ENCODE measurements at regions not wholly inside any gene's neighbourhood (a gene's known extent, or its start where the extent isn't known, plus 50 kb on each side); places are given as distances from the start of the nearest gene placed in this dataset.

DNA sequence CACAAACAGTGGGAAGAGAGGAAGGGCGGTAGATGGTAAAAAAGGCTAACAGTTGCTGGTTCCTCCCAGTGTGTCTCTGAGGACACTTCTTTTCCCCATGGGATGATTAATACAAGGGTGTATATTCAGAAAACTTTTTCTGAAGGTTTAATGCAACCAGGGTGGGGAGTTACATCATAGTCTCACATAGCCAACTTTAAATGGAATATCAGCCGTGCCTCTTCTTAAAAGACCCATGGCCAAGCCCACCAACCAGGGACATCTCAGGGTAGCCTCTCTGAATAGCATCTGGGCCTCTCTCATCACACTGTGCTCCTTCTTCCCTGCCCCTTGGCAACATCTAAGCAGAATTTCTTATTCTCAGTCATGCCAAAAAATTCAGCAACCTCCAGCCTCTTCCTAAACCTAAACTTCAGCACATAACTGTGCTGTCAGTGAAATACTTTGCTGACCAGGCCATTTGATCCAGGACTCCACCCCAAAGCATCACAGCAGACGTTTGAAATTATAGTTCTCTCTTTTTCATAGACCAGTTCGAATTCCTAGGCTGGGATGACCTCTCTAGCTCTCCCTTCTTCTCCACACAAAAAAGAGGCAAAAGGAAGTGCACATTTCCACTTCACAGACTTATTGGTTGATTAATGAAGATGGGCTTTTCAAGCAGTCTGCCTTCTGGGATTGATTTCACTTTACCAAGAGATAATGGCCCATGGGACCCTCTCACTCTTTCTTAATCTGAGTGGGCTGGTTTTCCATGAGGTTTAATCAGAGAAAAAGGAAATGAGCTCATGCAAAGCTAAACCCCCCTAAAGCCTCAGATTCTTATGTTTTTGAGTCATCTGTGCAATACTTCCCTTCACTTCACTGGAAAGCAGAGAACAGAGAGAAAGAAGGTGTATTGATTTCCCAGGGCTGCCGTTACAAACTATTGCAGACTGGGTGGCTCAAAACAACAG lies 85.1 kb upstream of the RAI14 start:
- TF ChIP-seq, protein P1, sequence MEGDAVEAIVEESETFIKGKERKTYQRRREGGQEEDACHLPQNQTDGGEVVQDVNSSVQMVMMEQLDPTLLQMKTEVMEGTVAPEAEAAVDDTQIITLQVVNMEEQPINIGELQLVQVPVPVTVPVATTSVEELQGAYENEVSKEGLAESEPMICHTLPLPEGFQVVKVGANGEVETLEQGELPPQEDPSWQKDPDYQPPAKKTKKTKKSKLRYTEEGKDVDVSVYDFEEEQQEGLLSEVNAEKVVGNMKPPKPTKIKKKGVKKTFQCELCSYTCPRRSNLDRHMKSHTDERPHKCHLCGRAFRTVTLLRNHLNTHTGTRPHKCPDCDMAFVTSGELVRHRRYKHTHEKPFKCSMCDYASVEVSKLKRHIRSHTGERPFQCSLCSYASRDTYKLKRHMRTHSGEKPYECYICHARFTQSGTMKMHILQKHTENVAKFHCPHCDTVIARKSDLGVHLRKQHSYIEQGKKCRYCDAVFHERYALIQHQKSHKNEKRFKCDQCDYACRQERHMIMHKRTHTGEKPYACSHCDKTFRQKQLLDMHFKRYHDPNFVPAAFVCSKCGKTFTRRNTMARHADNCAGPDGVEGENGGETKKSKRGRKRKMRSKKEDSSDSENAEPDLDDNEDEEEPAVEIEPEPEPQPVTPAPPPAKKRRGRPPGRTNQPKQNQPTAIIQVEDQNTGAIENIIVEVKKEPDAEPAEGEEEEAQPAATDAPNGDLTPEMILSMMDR (IDR thresholded peaks at IDR 0.05): no peak
- TF ChIP-seq POLR2A (IDR thresholded peaks at IDR 0.05): no peak

Measured in tibial nerve (tissue), 3 donors.